ENCODE measurements at regions not wholly inside any gene's neighbourhood (a gene's known extent, or its start where the extent isn't known, plus 50 kb on each side); places are given as distances from the start of the nearest gene placed in this dataset.

- Histone ChIP-seq H3K36me3 (ENCODE audit: control insufficient read depth in 4 of 4, insufficient read depth in 3 of 4, low read depth in 1 of 4, low read length in 3 of 4) (no peaks in the 10 kb centered on the region), H3K27ac (ENCODE audit: low read depth in 1 of 2, low read length in 2 of 2) (no peak overlapping the region), H3K27me3 (ENCODE audit: control insufficient read depth in 4 of 4, insufficient read depth in 4 of 4, low read length in 3 of 4) (no peaks in the 10 kb centered on the region), H3K9ac (ENCODE audit: low read depth in 1 of 2, low read length in 2 of 2) (no peak overlapping the region), H3K4me1 (ENCODE audit: control insufficient read depth in 4 of 4, insufficient read depth in 4 of 4, low read length in 3 of 4) (no peaks in the 10 kb centered on the region), H3K9me3 (ENCODE audit: control insufficient read depth in 4 of 4, low read length in 3 of 4) (no peaks in the 10 kb centered on the region), H3K4me3 (ENCODE audit: low read depth in 1 of 3, low read length in 3 of 3) (no peak overlapping the region)
- TF ChIP-seq, protein P1, sequence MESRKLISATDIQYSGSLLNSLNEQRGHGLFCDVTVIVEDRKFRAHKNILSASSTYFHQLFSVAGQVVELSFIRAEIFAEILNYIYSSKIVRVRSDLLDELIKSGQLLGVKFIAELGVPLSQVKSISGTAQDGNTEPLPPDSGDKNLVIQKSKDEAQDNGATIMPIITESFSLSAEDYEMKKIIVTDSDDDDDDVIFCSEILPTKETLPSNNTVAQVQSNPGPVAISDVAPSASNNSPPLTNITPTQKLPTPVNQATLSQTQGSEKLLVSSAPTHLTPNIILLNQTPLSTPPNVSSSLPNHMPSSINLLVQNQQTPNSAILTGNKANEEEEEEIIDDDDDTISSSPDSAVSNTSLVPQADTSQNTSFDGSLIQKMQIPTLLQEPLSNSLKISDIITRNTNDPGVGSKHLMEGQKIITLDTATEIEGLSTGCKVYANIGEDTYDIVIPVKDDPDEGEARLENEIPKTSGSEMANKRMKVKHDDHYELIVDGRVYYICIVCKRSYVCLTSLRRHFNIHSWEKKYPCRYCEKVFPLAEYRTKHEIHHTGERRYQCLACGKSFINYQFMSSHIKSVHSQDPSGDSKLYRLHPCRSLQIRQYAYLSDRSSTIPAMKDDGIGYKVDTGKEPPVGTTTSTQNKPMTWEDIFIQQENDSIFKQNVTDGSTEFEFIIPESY (IDR thresholded peaks at IDR 0.05), result no peak
- TF ChIP-seq YY1 (IDR thresholded peaks at IDR 0.05) (no peak), CTCF (IDR thresholded peaks at IDR 0.05; ENCODE audit: low read depth, low read length, missing input control) (no peak), REST (IDR thresholded peaks at IDR 0.05) (no peak), HNF4G (IDR thresholded peaks at IDR 0.05) (no peak), EGR1 (IDR thresholded peaks at IDR 0.05; ENCODE audit: low read depth in 2 of 2) (no peak), RXRA (IDR thresholded peaks at IDR 0.05) (no peak), JUND (IDR thresholded peaks at IDR 0.05) (no peak), NR2F2 (IDR thresholded peaks at IDR 0.05) (no peak), TAF1 (conservative IDR thresholded peaks at IDR 0.05) (no peak), RAD21 (IDR thresholded peaks at IDR 0.05) (no peak), ATF3 (IDR thresholded peaks at IDR 0.05) (no peak), FOXA1 (IDR thresholded peaks at IDR 0.05) (no peak), FOXA2 (IDR thresholded peaks at IDR 0.05) (no peak), SP1 (IDR thresholded peaks at IDR 0.05) (no peak), HNF4A (conservative IDR thresholded peaks at IDR 0.05) (no peak)
- WGBS, result 45% methylated on average over 2 of the region's 2 CpGs
- DNase-seq (ENCODE audit: low spot score), result no peak
Observed at GRCh38 chr14:87540339-87540738, 452.6 kb downstream of the GALC start.

GRCh38 chr14:87529081-87529480 is 463.9 kb downstream of the GALC start:
- no peaks in the 10 kb centered on the region for H3K36me3 ChIP-seq (ENCODE audit: control insufficient read depth in 4 of 4, insufficient read depth in 3 of 4, low read depth in 1 of 4, low read length in 3 of 4)
- no peaks in the 10 kb centered on the region for H3K27me3 ChIP-seq (ENCODE audit: control insufficient read depth in 4 of 4, insufficient read depth in 4 of 4, low read length in 3 of 4)
- H3K4me1 ChIP-seq (ENCODE audit: control insufficient read depth in 4 of 4, insufficient read depth in 4 of 4, low read length in 3 of 4), result no peaks in the 10 kb centered on the region
- H3K9ac ChIP-seq (ENCODE audit: low read depth in 1 of 2, low read length in 2 of 2), result no peak overlapping the region
- no peak for DNase-seq (ENCODE audit: low spot score)
- no peak overlapping the region for H3K4me3 ChIP-seq (ENCODE audit: low read depth in 1 of 3, low read length in 3 of 3)
- no peak overlapping the region for H3K27ac ChIP-seq (ENCODE audit: low read depth in 1 of 2, low read length in 2 of 2)
- no peaks in the 10 kb centered on the region for H3K9me3 ChIP-seq (ENCODE audit: control insufficient read depth in 4 of 4, low read length in 3 of 4)
- 34% methylated on average over 4 of the region's 4 CpGs for WGBS
- TF ChIP-seq REST (IDR thresholded peaks at IDR 0.05) (no peak), JUND (IDR thresholded peaks at IDR 0.05) (no peak), TAF1 (conservative IDR thresholded peaks at IDR 0.05) (no peak), YY1 (IDR thresholded peaks at IDR 0.05) (no peak), FOXA2 (IDR thresholded peaks at IDR 0.05) (no peak), EGR1 (IDR thresholded peaks at IDR 0.05; ENCODE audit: low read depth in 2 of 2) (no peak), FOXA1 (IDR thresholded peaks at IDR 0.05) (no peak), RXRA (IDR thresholded peaks at IDR 0.05) (no peak), SP1 (IDR thresholded peaks at IDR 0.05) (no peak), HNF4G (IDR thresholded peaks at IDR 0.05) (no peak), NR2F2 (IDR thresholded peaks at IDR 0.05) (no peak), GABPA (IDR thresholded peaks at IDR 0.05 in 1 of 2, conservative IDR thresholded peaks at IDR 0.05 in 1 of 2) (no peak)
- TF ChIP-seq, protein P1 (IDR thresholded peaks at IDR 0.05), result no peak
